Stimulated activated CD8-positive, alpha-beta memory T cell treated with anti-CD3 and anti-CD28 coated beads, Interleukin-2, amount 100 ng/mL, for 48 hours (primary cell): ENCODE measurements at regions not wholly inside any gene's neighbourhood (a gene's known extent, or its start where the extent isn't known, plus 50 kb on each side); places are given as distances from the start of the nearest gene placed in this dataset.

Experiments
- DNase-seq, 2 donors: peaks; one replicate each; pipeline ENCODE4 v3.0.0-alpha.2; 2020; ENCODE audit warnings: low read depth in 2 of 2

DNA sequence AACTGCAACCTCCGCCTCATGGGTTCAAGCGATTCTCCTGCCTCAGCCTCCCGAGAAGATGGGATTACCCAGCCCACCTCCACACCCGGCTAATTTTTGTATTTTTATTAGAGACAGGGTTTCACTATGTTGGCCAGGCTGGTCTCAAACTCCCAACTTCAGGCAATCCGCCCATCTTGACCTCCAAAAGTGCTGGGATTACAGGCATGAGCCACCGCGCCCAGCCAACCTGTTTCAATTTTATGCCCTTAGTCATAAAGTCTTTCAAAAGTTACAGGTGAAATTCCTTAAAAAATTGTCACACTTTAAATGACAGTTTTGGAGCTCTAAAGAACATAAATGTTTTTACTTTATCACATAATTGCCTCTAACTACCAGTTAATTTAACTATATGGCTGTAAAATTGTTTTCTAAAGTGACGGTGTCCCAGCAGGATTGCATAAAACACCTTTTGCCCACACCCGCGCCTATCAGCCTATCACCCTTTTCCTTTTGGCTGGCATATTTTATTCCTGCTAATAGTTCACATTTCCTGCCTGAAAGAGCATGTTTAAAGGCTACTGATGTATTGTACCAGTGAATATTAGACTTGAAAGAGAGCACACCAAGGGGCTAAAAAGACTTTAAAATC, 164.2 kb upstream of the SEMA6D start:
- DNase-seq, result no peak

DNA sequence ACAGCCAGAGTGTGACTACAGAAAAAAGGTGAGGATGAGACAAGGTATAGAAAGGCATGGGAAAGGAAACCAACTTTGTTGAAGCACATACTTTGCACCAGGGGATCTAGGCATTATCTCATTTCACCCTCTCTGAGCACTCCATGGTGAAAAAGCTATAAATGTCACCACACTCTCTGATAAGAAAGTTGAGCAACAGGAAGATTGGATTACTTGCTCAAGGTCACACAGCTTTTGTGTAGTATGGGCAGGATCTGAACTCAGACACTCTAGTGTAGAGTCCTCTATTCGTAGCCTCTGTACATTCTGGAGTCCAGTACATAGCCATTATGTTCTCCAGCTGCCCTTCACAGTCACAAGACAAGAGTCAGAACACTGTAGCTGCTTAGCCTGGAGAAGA, 163.4 kb upstream of the SEMA6D start:
- no peak for DNase-seq

DNA sequence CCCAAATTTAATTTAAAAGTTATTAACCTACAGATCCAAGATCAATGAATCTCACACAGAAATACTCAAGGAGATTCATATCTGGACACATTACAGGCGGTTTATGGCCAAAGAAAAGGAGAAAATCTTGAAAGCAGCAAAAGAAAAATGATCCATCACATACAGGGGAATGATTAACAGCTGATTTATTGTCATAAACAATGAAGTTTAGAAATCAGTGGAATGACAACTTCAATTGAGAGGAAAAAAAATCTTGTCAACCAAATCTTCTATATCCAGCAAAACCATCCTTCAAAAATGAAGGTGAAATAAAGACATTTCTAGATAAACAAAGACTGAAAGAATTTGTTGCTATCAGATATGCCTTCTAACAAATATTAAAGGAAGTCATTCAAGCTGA, 156.2 kb upstream of the SEMA6D start:
- DNase-seq, result no peak

DNA sequence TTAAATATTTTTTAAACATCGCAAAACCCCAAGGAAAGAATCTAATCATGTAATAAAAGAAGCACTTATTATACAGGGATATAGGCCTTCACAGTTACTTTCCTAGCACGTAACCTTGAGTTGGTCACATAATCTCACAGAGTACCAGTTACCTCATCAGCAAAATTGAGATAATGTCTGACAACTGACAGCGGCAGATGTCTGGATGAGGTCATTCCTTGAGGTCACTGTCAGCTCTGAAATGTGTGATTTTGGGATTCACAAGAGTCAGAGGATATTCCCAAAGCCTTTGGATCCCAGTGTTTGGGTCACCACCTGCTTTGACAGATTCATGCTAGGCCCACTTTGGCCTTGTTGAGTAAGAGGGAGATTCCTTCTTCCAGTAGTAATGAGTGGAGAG, 151.4 kb upstream of the SEMA6D start:
- DNase-seq, result no peak

DNA sequence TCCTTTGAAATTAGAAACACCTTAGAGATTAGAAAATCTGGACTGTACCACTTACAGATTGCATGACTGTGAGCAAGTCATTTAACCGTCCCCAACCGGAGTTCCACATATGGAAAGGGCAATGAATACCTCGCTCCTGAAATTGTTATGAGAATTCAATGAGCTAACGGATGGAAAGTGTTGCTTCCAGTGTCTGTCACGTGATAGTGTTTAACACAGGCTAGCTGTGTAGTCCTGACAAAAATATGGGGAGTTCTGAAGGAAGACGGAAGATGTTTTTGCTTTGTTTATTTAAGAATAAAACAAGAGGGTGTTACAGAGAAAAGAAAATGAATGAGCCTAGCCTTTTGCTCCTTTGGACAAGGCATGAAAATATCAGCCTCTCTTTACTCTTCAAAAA, 150.7 kb upstream of the SEMA6D start:
- DNase-seq, result no peak

DNA sequence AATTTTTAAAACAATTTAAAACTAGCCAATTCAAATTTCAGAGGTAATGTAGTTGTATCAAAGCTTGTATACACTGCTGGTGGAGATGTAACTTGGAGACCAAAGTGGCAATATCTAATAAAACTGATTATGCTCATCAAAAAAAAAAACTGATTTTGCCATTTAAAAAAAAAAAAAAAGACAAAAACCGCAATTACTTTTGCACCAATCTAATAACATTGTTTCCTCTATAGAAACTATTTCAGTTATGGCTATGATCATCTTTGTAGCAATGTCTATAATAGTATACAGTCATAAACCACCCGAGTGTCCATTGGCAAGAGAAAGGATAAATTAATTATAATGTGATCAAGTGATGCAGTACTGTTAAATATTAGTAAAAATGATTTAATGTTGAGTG, 149.3 kb upstream of the SEMA6D start:
- DNase-seq, result no peak

DNA sequence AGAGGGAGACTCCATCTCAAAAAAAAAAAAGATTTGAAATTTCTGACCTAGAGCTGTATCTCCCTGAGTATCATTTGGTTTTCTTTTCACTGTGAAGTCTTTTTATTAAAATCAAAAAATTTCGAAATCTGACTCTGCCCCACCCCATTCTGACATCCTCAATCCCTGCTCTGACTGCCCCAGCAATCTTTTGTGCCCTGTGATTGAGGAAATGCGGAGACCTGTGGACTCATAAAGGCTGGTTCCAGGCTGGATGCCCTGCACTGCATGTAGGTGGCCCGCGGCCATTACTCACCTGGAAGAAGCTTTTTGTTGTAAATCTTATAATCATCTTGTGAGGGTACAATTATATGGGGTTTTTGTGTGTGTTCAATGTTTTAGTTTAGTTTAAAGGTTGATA, 147.3 kb upstream of the SEMA6D start:
- no peak for DNase-seq

DNA sequence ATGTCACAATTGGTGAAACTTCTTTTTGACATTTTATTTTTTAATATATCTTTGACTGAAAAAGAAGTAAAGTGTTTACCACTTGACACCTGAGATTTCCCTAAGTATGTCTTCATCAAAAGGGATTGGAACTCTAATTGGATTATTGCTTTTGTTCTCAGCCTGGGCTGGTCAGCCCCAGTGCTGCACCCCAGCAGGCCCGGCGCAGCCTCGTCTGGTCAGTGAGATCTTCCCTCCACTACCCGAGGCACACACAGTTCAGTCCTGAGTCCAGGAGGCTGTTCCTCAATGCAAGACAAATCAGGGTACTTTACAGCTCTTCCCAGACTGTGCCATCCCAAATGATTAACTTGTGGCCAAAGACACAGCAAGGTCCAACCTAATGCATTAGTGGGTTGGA, 146.9 kb upstream of the SEMA6D start:
- DNase-seq, result no peak

DNA sequence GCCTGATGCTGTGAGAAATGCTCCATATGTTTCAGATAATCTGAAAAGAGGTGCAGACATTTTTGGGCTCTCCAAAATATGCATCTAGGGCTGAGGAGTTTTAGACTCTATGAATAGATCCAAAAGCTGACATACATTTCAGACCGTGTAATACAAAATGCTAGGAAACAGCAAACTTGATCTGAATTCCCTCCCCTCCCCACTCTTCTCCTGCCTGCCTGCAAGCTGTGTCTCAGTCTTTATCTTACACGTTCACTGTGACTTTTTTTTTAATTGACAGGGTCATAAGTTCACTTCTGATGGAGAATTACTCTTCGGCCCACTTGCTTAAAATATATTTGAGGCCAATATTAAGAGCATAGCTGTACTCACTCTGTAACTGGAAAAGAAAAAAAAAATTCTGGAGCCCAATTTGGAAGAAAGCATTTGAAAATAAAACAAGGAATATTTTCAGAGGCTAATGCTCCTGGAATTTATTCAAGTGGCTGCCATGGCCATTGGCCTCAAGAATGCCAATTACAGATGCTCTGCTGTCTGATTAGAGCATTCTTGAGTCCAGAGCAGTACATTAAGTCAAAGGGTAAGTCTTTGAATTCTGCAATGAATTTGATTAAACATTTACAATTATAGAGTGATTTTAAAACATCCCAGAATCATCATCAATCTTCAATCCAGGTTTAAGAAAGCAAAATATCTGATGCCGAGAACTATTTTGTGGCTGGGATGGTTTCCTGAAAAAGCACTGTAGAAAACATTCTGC, 146.2 kb upstream of the SEMA6D start:
- DNase-seq, result no peak

DNA sequence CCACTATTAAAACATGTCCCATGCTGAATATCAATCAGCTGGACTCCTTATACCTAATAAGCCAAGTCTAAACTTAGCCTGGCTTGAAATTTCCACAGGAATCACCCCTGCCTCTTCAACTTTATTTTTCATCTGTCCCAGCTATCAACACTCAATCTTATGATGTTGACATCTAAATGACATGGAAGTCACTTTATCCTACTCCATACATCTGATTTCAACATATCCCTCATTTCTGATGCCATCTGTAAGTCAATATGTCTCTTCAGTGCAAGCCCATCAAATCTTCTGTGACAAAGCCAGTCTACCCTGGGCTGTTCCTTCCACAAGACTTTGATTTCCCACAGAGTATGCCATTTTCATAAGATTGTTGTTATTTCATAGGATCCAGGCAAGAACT, 143.6 kb upstream of the SEMA6D start:
- no peak for DNase-seq

DNA sequence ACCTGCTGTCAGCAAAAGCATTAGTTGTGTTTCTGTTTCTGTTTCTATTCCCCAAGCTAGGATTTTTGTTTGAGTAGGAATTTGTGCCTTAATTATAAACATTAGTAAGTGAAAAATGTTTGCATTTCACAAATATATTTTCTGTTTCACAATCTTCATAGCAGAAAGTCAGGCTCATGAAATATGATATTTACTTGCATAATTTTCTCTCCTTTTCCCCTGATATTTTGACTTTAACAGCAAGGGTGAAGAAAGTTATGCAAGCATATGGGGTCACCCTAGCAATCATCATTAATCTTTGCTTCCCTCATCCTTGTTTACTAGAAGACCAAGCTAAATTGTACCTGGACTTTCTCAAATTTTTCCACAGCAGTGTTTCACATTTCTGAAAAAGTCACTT, 140.3 kb upstream of the SEMA6D start:
- DNase-seq, result no peak

DNA sequence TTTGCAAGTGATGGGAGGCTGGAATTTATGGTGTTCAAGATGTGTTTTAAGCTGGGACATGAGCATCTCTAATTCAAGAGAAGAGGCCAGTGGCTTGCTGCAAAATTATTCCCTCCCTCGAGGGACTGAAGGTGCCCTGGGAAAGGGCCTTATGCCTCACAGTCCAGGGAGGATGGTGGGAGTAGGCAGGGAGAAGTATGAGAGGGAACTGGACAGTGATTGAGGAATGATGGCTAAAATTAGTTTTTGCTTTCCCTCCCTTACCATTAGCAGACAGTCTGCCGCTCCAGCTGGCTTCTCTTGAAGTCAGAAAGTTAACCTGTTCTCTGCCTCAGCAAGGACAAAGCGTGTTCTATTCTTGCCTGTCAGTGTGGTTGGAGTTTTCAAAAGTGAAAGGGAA, 139.8 kb upstream of the SEMA6D start:
- no peak for DNase-seq

DNA sequence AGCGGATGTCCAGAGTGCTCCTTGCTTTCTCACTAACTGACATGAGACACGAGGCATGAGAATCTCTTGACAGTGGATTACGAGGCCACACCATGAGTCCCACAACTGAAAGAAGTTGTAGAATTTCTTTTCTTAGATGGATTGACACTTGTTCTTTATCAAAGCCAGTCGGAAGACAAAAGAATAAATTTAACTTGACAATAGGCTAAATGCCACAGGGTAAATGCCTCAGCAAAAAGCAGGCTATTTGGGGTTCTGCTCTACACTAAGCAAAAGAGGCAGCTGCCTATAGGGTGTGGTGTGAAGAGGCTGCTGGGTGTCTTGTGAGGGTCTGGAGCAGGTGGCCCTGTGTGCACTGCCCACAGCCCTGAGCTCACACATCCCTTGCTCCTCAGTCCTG, 135.1 kb upstream of the SEMA6D start:
- DNase-seq, result no peak

DNA sequence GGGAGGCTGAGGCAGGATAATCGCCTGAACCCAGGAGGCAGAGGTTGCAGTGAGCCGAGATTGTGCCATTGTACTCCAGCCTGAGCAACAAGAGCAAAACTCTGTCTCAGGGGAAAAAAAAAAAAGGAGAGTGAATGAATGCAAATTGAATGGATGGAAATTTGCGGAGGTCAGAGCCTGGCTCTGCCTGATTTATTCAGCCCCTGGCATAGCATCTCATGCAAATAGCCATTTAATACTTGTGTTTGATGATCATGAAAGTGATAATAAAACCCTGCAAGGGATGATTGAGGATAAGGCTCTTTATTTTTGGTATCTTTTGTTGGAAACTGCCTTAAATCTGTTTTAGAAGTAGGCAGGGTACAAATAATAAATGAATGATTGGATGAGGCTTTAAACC, 133.0 kb upstream of the SEMA6D start:
- no peak for DNase-seq

DNA sequence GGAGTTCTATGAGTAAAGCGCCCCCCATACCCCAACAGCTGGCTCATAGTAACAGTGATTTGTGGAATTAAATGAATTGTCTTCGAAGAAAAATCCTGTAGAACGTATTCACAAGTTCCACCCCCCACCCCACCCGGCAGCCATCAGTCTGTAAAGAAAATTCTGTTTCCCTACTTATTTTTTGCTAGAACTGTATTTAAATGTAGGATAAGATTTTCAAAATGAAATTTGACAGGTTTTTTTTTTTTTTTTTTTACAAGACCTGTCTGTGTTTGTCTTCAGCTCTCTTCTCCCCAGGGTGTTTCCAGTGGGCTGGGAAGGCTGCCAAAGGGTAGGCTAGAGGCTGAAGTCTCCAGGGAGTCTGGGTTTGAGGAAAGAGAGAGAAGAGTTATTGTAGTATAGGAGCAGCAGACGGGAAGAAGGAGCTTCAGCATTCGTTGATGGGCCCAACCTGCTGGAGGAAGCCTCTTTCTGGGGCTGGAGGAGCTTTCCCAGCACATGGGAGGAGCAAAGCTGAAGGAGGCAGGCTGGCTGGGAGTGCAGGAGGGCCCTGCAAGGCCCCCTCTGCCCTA, 130.6 kb upstream of the SEMA6D start:
- no peak for DNase-seq

DNA sequence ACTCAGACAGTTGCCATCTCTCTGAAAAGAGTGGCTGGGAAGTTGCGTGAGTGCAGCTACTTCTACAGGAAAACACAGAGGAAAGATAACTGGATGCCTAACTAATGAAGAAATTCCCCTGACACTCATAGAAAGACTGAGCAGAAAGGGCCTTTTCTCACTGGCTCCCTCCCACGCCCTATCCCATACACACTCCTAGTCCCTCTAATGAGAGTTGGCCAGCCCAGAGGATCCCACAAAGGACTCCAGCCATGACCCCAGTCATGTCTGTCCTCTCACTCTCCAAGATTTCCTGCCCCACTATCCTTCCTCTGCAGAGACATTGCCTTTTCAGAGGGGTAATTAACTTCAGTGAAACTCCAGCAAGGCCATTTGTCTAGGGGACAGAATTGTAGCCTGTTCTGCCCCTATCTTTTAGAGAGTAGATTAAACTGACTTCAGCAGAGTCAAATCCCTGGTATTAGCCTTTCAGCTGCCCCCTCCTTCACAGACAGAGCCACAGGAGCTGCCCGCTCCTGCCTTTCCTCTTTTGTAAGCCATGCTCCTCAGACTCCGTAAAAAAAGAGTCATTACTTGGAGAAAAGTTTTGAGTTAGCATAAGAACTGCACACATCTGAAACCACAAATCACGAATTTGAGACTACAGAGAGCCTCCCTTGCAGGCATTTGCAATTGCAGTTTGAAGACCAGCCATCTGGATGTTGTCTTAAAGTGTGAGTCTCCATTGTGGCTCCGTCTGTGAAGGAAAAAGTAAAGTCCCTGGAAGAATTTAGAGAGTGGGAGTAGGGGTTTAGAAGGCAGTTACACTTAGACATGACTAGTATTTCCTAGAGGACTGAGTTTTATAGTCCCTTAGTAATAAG, 129.1 kb upstream of the SEMA6D start:
- DNase-seq, result no peak

DNA sequence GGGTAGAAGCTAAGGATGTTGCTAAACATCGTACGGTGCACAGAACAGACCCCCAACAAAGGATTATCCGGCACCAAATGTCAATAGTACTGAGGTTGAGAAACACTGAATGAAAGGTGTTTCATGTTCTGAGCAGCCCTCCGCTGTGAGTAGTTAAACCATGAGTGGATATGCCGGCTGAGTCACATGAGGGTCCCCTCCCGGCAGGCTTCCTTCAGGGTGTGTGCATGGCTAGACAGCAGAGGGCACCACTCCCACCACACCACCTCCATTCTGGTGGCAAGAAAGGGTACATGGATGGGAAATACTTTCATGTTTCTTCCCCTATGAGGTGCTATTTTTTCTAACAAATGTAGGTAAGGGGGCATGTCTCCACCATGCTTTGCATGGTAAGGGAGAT, 128.3 kb upstream of the SEMA6D start:
- DNase-seq, result no peak

DNA sequence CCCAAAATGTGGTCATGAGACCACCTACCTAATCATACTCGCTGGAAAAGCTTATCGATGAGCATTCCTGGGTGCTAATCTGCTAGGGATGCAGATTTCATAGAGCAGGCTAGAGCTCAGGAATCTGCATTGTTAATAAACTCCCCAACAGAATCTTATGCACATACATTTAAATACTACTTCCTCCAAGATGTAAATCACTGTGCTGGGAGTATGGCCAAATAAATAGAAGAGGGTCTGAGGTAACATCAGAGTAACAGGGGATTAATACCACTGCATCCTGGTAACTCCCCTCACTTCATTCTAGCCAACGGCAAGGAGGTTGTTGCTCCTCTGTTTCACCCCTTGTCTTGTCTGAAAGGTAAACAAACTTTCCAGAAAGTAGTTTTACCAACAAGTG, 118.3 kb upstream of the SEMA6D start:
- DNase-seq, result no peak

DNA sequence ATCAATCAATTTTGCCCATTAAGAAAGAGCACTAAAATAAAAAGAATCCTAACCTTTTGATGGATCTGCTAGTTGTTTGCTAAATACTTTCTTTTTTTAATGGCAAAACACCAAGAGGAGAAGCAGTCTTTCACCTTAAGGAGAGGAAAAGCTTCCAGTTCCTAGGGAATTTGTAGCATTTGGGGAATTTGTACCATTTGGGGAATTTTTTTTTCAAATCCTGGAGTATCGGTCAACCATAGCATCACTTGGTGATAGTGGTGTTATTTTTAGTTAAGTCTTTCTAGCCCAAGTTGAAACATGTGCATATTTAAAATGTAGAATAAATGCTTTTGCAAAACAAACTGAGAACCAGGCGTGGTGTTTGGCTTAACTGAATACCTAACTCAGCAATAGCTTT, 117.5 kb upstream of the SEMA6D start:
- no peak for DNase-seq

DNA sequence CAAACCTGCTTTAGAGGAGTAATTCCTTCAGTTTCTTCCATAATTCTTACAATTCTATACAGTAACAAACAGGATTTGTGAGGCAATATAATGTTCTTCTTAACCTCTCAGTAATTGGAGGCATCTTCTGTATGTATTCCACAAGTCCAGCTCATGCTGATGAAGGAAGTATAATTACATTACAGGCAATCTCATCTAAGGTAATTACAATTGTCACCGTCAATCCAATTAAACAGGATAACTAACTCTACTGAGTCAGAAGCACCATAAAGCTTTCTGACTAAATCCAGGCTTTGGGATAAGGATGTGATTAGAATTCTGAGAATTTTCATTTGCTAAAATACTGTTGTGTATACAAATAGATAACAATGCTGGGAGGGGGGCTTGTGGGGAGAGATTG, 115.2 kb upstream of the SEMA6D start:
- DNase-seq, result no peak

DNA sequence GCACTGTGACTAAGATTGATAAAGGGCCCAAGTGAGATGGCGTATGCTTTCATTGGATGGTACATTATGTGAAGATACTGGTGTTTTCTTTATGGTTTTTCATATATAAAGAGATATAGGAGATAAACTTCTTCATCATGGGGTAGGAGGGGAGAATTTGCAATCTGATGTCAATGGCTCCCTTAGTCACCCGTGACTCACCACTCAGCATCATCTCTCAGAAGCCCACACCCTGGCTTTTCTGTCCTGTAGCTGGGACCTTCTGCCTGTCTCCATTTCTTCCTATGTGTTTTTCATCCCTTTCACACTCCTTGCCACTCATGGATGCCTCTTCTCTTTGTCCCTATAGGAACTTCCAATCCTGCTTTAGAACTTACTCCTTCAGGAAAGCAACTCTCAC, 114.3 kb upstream of the SEMA6D start:
- no peak for DNase-seq

DNA sequence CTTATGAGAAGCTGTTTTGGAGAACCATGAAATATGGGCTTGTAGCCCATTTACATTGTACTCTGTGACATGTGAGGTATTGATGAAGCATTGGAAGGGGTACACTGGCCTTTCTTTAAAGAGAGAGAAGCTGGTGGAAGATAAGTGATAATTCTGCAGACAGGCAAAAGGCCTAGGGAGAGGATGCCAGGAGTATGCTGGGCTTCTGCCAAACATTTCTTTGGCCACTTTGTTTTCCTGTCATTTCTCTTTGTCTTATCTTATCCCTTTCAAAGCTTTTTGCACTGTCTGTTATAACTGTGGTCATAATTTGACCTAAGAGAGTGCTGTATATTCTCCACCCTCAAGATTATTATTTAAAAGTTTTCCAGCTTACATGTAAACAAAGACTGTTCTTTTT, 109.6 kb upstream of the SEMA6D start:
- no peak for DNase-seq

DNA sequence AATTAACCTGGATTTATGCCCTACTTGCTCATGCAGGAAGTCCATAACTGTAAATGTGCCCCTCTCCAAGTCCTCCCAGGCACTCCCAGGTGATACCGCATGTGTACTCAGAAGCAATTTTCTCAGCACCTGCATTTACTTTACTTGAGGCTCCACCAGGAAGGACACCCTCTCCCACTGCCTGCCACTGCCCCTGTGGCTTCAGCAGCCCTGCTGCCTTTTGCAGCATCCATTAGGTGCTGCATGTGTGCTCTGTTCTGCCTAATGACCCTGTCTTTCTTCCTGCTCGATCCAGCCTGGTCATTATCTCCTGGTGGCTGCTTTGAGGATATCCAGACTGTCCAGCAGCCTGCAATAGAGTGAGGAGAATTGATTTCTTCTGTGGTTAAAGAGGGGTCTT, 107.6 kb upstream of the SEMA6D start:
- DNase-seq, result no peak
